HL-60 (cell line): ENCODE measurements at regions not wholly inside any gene's neighbourhood (a gene's known extent, or its start where the extent isn't known, plus 50 kb on each side); places are given as distances from the start of the nearest gene placed in this dataset.

ENCODE experiments used
- CTCF ChIP-seq: IDR thresholded peaks from one replicate; pipeline ENCODE4 v1.5.1; 2011; ENCODE audit warnings: low read length, control low read depth, inconsistent platforms; ENCODE audit not compliant: insufficient read depth
- REST ChIP-seq: IDR thresholded peaks from 2 replicates; pipeline ENCODE4 v1.6.1; 2012; ENCODE audit warnings: low read depth; ENCODE audit not compliant: insufficient replicate concordance

DNA sequence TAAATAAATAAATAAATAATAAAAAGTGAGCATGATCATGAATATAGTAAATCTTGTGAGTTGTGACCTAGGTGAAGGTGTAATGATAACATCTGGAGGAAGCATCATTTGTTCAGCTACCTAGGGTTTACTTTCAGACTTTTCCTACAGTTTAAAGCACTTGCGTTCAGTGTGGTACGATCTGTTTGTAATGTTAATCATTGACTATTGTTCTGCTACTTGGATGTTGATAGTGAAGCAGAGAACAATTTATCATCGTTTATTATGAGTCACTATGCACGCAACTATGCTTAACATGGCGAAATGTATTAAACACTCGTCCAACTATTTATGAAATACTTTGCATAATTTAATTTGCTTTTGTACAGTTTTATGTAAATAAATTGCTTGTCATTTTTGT is 426.2 kb downstream of the PCDH7 start:
- TF ChIP-seq CTCF (no peak), REST (no peak)
